Endothelial cell of umbilical vein (primary cell): ENCODE measurements at regions not wholly inside any gene's neighbourhood (a gene's known extent, or its start where the extent isn't known, plus 50 kb on each side); places are given as distances from the start of the nearest gene placed in this dataset.

Experiments used
- BruUV-seq: library from RNA; stranded (reverse); fragments of 400-500 nt; replicated peaks from 2 replicates; lab custom pipeline; 2021; lab: Mats Ljungman, UMichigan
- CTCF ChIA-PET: fragments of 300-600, 350-600 bp; sonication (Branson Sonifier 250); formaldehyde crosslinking; loops from one replicate; lab custom pipeline; 2021; ENCODE audit warnings: antibody characterized with exemption, inconsistent platforms; lab: Charles Lee
- POLR2A ChIA-PET: fragments of 300-600, 350-600 bp; sonication (Branson Sonifier 250); formaldehyde crosslinking; loops from one replicate; lab custom pipeline; 2021; ENCODE audit warnings: antibody characterized with exemption, inconsistent platforms; lab: Charles Lee
- DNase-seq: peaks from one replicate; pipeline ENCODE4 v3.0.0-alpha.2; 2011; ENCODE audit warnings: low read depth, low spot score
- FAIRE-seq: peaks from 2 replicates; lab custom pipeline; 2011; peaks lifted over from hg19 to GRCh38; lab: Jason Lieb, UNC
- H2AFZ ChIP-seq: 2 replicates; pipeline ENCODE4 v1.6.0; 2012; ENCODE audit warnings: low read depth, low read length, control low read depth, inconsistent platforms
- H3K27ac ChIP-seq: 2 replicates; pipeline ENCODE4 v1.5.1; 2011; ENCODE audit warnings: low read depth, mild to moderate bottlenecking, control low read depth, low read length, moderate library complexity; ENCODE audit not compliant: insufficient read depth
- H3K27me3 ChIP-seq, 2 experiments: 2 replicates each; pipeline versions ENCODE4 v1.6.0 to v1.6.1; 2011; ENCODE audit warnings: low read length in 2 of 2, mixed read lengths in 1 of 2; ENCODE audit not compliant: control insufficient read depth in 2 of 2, insufficient read depth in 2 of 2
- H3K36me3 ChIP-seq, 2 experiments: 2 replicates in 1 of 2; 3 replicates in 1 of 2; pipeline ENCODE4 v1.5.1; 2011; ENCODE audit warnings: low read length in 2 of 2, mild to moderate bottlenecking in 1 of 2, moderate library complexity in 1 of 2; ENCODE audit not compliant: control insufficient read depth in 2 of 2, insufficient read depth in 2 of 2; ENCODE audit errors: extremely low read depth in 1 of 2
- H3K4me1 ChIP-seq: 3 replicates; pipeline ENCODE4 v1.5.1; 2011; ENCODE audit warnings: mild to moderate bottlenecking, low read length; ENCODE audit not compliant: control insufficient read depth, insufficient read depth; ENCODE audit errors: extremely low read depth
- H3K4me2 ChIP-seq: 2 replicates; pipeline ENCODE4 v1.6.1; 2011; ENCODE audit warnings: low read length, control low read depth, mixed read lengths; ENCODE audit not compliant: insufficient read depth
- H3K4me3 ChIP-seq, 3 experiments: fragments of 200-600 bp in 1 of 3; sonication (generic), shearing (Covaris generic) in 1 of 3; replicated peaks in 1 of 3; 2 replicates each; pipeline ENCODE4 v1.5.1; 2011 to 2016; ENCODE audit warnings: control low read depth in 3 of 3, low read length in 3 of 3, mild to moderate bottlenecking in 2 of 3, inconsistent platforms in 1 of 3, low read depth in 1 of 3, moderate library complexity in 1 of 3; ENCODE audit not compliant: insufficient read depth in 1 of 3
- H3K79me2 ChIP-seq: 2 replicates; pipeline ENCODE4 v1.6.0; 2012; ENCODE audit warnings: low read length, inconsistent platforms; ENCODE audit not compliant: control insufficient read depth, insufficient read depth
- H3K9ac ChIP-seq: replicated peaks from 2 replicates; pipeline ENCODE3; 2011; ENCODE audit warnings: low read length, control low read depth; ENCODE audit not compliant: insufficient read depth; ENCODE audit errors: extremely low read depth
- H3K9me1 ChIP-seq: replicated peaks from 3 replicates; pipeline ENCODE4 v1.6.0; 2011; ENCODE audit warnings: mild to moderate bottlenecking, low read length; ENCODE audit not compliant: control insufficient read depth, insufficient read depth; ENCODE audit errors: extremely low read depth
- H3K9me3 ChIP-seq: replicated peaks from 2 replicates; pipeline ENCODE4 v1.5.1; 2012; ENCODE audit warnings: low read length, inconsistent platforms; ENCODE audit not compliant: control insufficient read depth, insufficient read depth
- H4K20me1 ChIP-seq: replicated peaks from 2 replicates; pipeline ENCODE3; 2011; ENCODE audit warnings: mild to moderate bottlenecking, low read length; ENCODE audit not compliant: control insufficient read depth, insufficient read depth; ENCODE audit errors: extremely low read depth
- CTCF ChIP-seq, 2 donors: IDR thresholded peaks; 1 replicate in 1 of 2; 2 replicates in 1 of 2; pipeline ENCODE4 v1.5.1; 2011; ENCODE audit warnings: low read length in 2 of 2, mild to moderate bottlenecking in 2 of 2, moderate library complexity in 2 of 2, control low read depth in 1 of 2, inconsistent platforms in 1 of 2, low read depth in 1 of 2; ENCODE audit not compliant: insufficient read depth in 1 of 2; ENCODE audit errors: extremely low read depth in 1 of 2
- EZH2 ChIP-seq: IDR thresholded peaks from 2 replicates; pipeline ENCODE4 v1.6.1; 2012; ENCODE audit warnings: borderline replicate concordance, low read depth, mild to moderate bottlenecking, moderate library complexity, low read length, inconsistent platforms; ENCODE audit not compliant: severe bottlenecking
- FOS ChIP-seq: IDR thresholded peaks from 2 replicates; pipeline ENCODE4 v1.6.1; 2011; ENCODE audit warnings: mild to moderate bottlenecking, low read length, moderate library complexity, borderline replicate concordance; ENCODE audit not compliant: insufficient read depth
- JUN ChIP-seq: IDR thresholded peaks from 2 replicates; pipeline ENCODE4 v1.6.1; 2011; ENCODE audit warnings: borderline replicate concordance, low read depth; ENCODE audit not compliant: insufficient read length, insufficient read depth
- MYC ChIP-seq: IDR thresholded peaks from one replicate; pipeline ENCODE4 v1.6.1; 2011; ENCODE audit warnings: mild to moderate bottlenecking, low read depth, low read length
- POLR2A ChIP-seq: IDR thresholded peaks from 2 replicates; pipeline ENCODE4 v1.6.1; 2012; ENCODE audit warnings: low read depth, mild to moderate bottlenecking, control low read depth, low read length
- POLR2AphosphoS5 ChIP-seq: IDR thresholded peaks from 2 replicates; pipeline ENCODE4 v1.6.1; 2012; ENCODE audit warnings: low read depth, mild to moderate bottlenecking, control low read depth, low read length, moderate library complexity; ENCODE audit not compliant: insufficient read depth
- dilution Hi-C: fragments of 300-500 bp; cut with MboI; formaldehyde crosslinking; loops from one replicate; pipeline ENCODE4 v1.15.0; 2019; ENCODE audit warnings: low sequenced_read_pairs; ENCODE audit not compliant: extremely low pct_ligation_motif_present
- intact Hi-C: fragments of 100-400 bp; cut with micrococcal nuclease; formaldehyde crosslinking; loops from one replicate; pipeline ENCODE4 v1.10.0; 2022
- TF ChIP-seq, protein P1 (sequence below): IDR thresholded peaks from 2 replicates; pipeline ENCODE4 v1.6.1; 2011; ENCODE audit not compliant: insufficient read depth, insufficient read length

- Histone ChIP-seq H3K27me3 (no peaks in the 10 kb centered on the region), H3K4me1 (no peaks in the 10 kb centered on the region), H3K36me3 (no peaks in the 10 kb centered on the region), H3K79me2 (no peaks in the 10 kb centered on the region), H2AFZ (no peak overlapping the region), H3K9me3 (no peaks in the 10 kb centered on the region), H3K9ac (no peak overlapping the region), H3K27ac (no peak overlapping the region), H3K9me1 (no peaks in the 10 kb centered on the region), H3K4me2 (no peak overlapping the region), H3K4me3 (no peak overlapping the region), H4K20me1 (no peaks in the 10 kb centered on the region)
- FAIRE-seq (no peak), DNase-seq (no peak)
- BruUV-seq = no TSS peak
- intact Hi-C loops = no loop called here
- CTCF ChIA-PET = no interaction called here
- no peak for TF ChIP-seq FOS
- TF ChIP-seq EZH2 = no peak
- TF ChIP-seq CTCF (IDR thresholded peaks at IDR 0.05; ENCODE audit: extremely low read depth in 1 of 2, insufficient read depth in 1 of 2, low read depth in 1 of 2, low read length in 2 of 2) = no peak
- no peak for TF ChIP-seq POLR2A
- dilution Hi-C loops = no loop called here
- POLR2A ChIA-PET = no interaction called here
Observed at GRCh38 chr4:101500742-101501141, 153.4 kb upstream of the PPP3CA start.

- CTCF ChIA-PET = interaction anchor here (0.6 kb wide), 1 partner anchor 55 kb away, joined by 3 read pairs; no protein-coding TSS in a partner anchor
- no TSS peak for BruUV-seq
- H3K4me2 ChIP-seq = no peak overlapping the region
- intact Hi-C loops = no loop called here
- no peaks in the 10 kb centered on the region for H3K9me3 ChIP-seq
- no peaks in the 10 kb centered on the region for H4K20me1 ChIP-seq
- DNase-seq (no peak), FAIRE-seq (no peak)
- no peaks in the 10 kb centered on the region for H3K9me1 ChIP-seq
- H3K27me3 ChIP-seq = no peaks in the 10 kb centered on the region
- no peaks in the 10 kb centered on the region for H3K36me3 ChIP-seq
- H3K9ac ChIP-seq = no peak overlapping the region
- H3K4me1 ChIP-seq = no peaks in the 10 kb centered on the region
- dilution Hi-C loops = no loop called here
- POLR2A ChIA-PET = no interaction called here
- H3K27ac ChIP-seq = no peak overlapping the region
- H3K79me2 ChIP-seq = no peaks in the 10 kb centered on the region
- no peak for TF ChIP-seq JUN
- no peak for TF ChIP-seq MYC
- no peak for TF ChIP-seq CTCF (IDR thresholded peaks at IDR 0.05; ENCODE audit: extremely low read depth in 1 of 2, insufficient read depth in 1 of 2, low read depth in 1 of 2, low read length in 2 of 2)
- no peak for TF ChIP-seq EZH2
- TF ChIP-seq, protein P1, sequence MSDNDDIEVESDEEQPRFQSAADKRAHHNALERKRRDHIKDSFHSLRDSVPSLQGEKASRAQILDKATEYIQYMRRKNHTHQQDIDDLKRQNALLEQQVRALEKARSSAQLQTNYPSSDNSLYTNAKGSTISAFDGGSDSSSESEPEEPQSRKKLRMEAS = no peak
- no peak for TF ChIP-seq POLR2AphosphoS5
- no peak overlapping the region for H3K4me3 ChIP-seq
- H2AFZ ChIP-seq = no peak overlapping the region
Observed at GRCh38 chr4:101475246-101475645, 127.9 kb upstream of the PPP3CA start.
